MM.1S (cell line): ENCODE measurements at regions not wholly inside any gene's neighbourhood (a gene's known extent, or its start where the extent isn't known, plus 50 kb on each side); places are given as distances from the start of the nearest gene placed in this dataset.

Experiments
- EZH2 ChIP-seq: fragments of 300-600 bp; sonication (generic); optimal IDR thresholded peaks from 2 replicates; pipeline ENCODE3; 2017; ENCODE audit warnings: low read depth, mild to moderate bottlenecking, antibody characterized with exemption, low read length, mixed read lengths
- EZH2phosphoT487 ChIP-seq: fragments of 300-600 bp; sonication (generic); IDR thresholded peaks from 2 replicates; pipeline ENCODE4 v1.6.1; 2018; ENCODE audit warnings: antibody characterized with exemption, low read length
- TF ChIP-seq, protein P1 (sequence below): fragments of 300-600 bp; sonication (generic); IDR thresholded peaks from 2 replicates; pipeline ENCODE4 v1.5.1; 2016; ENCODE audit warnings: antibody characterized with exemption, low read length, mixed read lengths

DNA sequence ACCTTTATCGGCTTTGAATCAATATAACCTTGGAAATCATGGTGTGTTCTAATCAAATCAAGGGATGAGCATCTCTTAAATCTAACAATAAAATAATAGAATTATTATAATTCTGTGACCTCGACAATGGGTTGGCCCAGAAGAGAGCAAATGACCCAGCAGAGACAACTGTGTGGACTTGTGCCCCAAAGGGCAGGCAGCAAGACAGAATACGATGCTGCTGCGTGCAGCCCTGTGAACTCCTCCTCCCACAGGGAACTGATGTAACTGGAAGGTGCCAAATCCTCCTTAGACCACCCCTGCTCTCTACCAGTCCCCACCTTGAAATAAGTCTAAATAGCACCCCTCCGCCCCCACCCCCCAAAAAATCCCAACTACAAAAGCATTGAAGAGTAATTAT lies 50.7 kb upstream of the ACAN start:
- TF ChIP-seq EZH2: no peak
- TF ChIP-seq, protein P1, sequence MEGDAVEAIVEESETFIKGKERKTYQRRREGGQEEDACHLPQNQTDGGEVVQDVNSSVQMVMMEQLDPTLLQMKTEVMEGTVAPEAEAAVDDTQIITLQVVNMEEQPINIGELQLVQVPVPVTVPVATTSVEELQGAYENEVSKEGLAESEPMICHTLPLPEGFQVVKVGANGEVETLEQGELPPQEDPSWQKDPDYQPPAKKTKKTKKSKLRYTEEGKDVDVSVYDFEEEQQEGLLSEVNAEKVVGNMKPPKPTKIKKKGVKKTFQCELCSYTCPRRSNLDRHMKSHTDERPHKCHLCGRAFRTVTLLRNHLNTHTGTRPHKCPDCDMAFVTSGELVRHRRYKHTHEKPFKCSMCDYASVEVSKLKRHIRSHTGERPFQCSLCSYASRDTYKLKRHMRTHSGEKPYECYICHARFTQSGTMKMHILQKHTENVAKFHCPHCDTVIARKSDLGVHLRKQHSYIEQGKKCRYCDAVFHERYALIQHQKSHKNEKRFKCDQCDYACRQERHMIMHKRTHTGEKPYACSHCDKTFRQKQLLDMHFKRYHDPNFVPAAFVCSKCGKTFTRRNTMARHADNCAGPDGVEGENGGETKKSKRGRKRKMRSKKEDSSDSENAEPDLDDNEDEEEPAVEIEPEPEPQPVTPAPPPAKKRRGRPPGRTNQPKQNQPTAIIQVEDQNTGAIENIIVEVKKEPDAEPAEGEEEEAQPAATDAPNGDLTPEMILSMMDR: no peak
- TF ChIP-seq EZH2phosphoT487: no peak
